Esophagus (tissue), 2 donors: ENCODE measurements at regions not wholly inside any gene's neighbourhood (a gene's known extent, or its start where the extent isn't known, plus 50 kb on each side); places are given as distances from the start of the nearest gene placed in this dataset.

Experiments used
- H3K27ac ChIP-seq, 2 donors: one replicate each; pipeline ENCODE4 v1.5.1; 2013; ENCODE audit warnings: low read depth in 2 of 2, mild to moderate bottlenecking in 2 of 2, inconsistent platforms in 1 of 2, low read length in 1 of 2, moderate library complexity in 1 of 2
- H3K27me3 ChIP-seq, 2 donors: one replicate each; pipeline ENCODE4 v1.6.1; 2013; ENCODE audit warnings: low read length in 2 of 2, control low read depth in 1 of 2, mild to moderate bottlenecking in 1 of 2; ENCODE audit not compliant: insufficient read depth in 2 of 2, control insufficient read depth in 1 of 2
- H3K36me3 ChIP-seq, 2 donors: one replicate each; pipeline ENCODE4 v1.6.1; 2013; ENCODE audit warnings: low read length in 1 of 2; ENCODE audit not compliant: control insufficient read depth in 2 of 2, insufficient read depth in 2 of 2
- H3K4me1 ChIP-seq, 2 donors: one replicate each; pipeline ENCODE4 v1.6.1; 2013; ENCODE audit warnings: low read length in 1 of 2; ENCODE audit not compliant: control insufficient read depth in 2 of 2, insufficient read depth in 2 of 2
- H3K4me3 ChIP-seq, 2 donors: one replicate each; pipeline ENCODE4 v1.5.1; 2013; ENCODE audit warnings: low read length in 2 of 2, mild to moderate bottlenecking in 2 of 2, low read depth in 1 of 2, moderate library complexity in 1 of 2
- H3K9me3 ChIP-seq, 2 donors: one replicate each; pipeline ENCODE4 v1.6.1; 2013; ENCODE audit warnings: mild to moderate bottlenecking in 2 of 2, low read depth in 1 of 2, low read length in 1 of 2, moderate library complexity in 1 of 2; ENCODE audit not compliant: control insufficient read depth in 2 of 2, insufficient read depth in 1 of 2
- WGBS, 2 donors: extraction: QIAGEN DNeasy Blood & Tissue Kit; methylation state at CpG; one replicate each; pipeline ENCODE4 v1.1.7; 2013; 5-methylcytosine and 5-hydroxymethylcytosine counted together
- donor health status: healthy with polysubstance abuse.
- donor health status: Bipolar disorder and iron deficiency.

DNA sequence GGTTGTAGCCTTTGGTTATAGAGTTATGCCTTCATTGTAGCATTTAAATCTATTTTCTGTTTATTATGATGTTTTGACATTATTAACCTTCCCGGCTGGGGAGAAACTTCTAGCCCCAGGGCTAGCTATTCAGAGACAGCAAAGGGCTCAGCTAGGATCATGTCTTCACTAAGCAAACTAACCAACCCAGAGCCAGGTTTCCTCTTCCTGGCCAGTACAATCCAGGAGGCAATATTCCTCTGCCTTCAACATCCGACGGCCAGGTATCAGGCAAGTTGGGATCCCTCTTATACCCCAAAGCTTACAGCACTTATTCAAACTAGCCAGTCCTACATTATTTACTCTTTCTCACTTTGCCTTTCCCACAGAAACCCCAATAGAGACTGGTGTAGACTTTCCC, 1060.7 kb upstream of the GHITM start:
- Histone ChIP-seq H3K9me3 (no peaks in the 10 kb centered on the region), H3K4me1 (no peaks in the 10 kb centered on the region), H3K27ac (no peak overlapping the region), H3K27me3 (no peaks in the 10 kb centered on the region), H3K36me3 (no peaks in the 10 kb centered on the region), H3K4me3 (no peak overlapping the region)
- WGBS, 2 donors, result 58 to 59% methylated on average over 3 of the region's 3 CpGs

- Histone ChIP-seq H3K27me3 (no peaks in the 10 kb centered on the region), H3K4me1 (no peaks in the 10 kb centered on the region), H3K36me3 (no peaks in the 10 kb centered on the region), H3K9me3 (no peaks in the 10 kb centered on the region), H3K27ac (no peak overlapping the region), H3K4me3 (no peak overlapping the region)
Observed at GRCh38 chr10:83083831-83084230, 1055.5 kb upstream of the GHITM start.

- Histone ChIP-seq H3K27me3 (no peaks in the 10 kb centered on the region), H3K4me3 (no peak overlapping the region), H3K36me3 (no peaks in the 10 kb centered on the region), H3K9me3 (no peaks in the 10 kb centered on the region), H3K27ac (no peak overlapping the region), H3K4me1 (no peaks in the 10 kb centered on the region)
- 73 to 78% methylated on average over 3 of the region's 3 CpGs for WGBS, 2 donors
Observed at GRCh38 chr10:83089335-83089734, 1050.0 kb upstream of the GHITM start.

DNA sequence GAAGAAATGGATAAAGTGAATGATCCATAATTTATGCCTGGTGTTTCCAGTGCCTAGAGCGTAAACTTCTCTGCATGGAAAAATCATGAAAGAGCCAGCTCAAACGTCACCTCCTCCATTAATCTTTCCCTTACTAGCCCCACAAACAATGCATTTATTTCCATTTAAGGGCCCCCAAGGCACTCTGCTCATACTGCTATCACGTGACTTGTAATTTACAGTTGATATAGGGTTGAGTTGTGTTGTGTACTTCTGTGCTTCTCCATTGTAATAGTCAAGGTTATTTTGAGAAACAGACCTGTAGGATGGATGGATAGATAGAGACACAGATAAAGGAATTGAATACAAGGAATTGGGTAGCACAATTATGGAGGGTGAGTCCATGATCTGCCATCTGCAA, 1034.7 kb upstream of the GHITM start:
- WGBS, 2 donors, result 57 to 73% methylated on average over 3 of the region's 3 CpGs
- peaks cover 0 to 3% of the 10 kb centered on the region in 2 donors for H3K9me3 ChIP-seq
- no peaks in the 10 kb centered on the region for H3K36me3 ChIP-seq

GRCh38 chr10:83108565-83109333, 1030.6 kb upstream of the GHITM start:
- no peaks in the 10 kb centered on the region for H3K36me3 ChIP-seq
- WGBS, 2 donors, result 69 to 85% methylated on average over 7 of the region's 7 CpGs
- no peaks in the 10 kb centered on the region for H3K27me3 ChIP-seq
- peaks cover 0 to 2% of the 10 kb centered on the region in 2 donors for H3K4me1 ChIP-seq
- peaks cover 0 to 3% of the 10 kb centered on the region in 2 donors for H3K9me3 ChIP-seq
- H3K4me3 ChIP-seq, result no peak overlapping the region
- H3K27ac ChIP-seq, result no peak overlapping the region

More for the DNA sequence above, 1034.7 kb upstream of the GHITM start:
- Histone ChIP-seq H3K27ac (no peak overlapping the region), H3K27me3 (no peaks in the 10 kb centered on the region), H3K4me1 (peaks cover 0 to 2% of the 10 kb centered on the region in 2 donors), H3K4me3 (no peak overlapping the region)

- 69 to 75% methylated on average over 1 of the region's 1 CpG for WGBS, 2 donors
- Histone ChIP-seq H3K27me3 (no peaks in the 10 kb centered on the region), H3K27ac (no peak overlapping the region), H3K9me3 (no peaks in the 10 kb centered on the region), H3K4me3 (no peak overlapping the region), H3K4me1 (no peaks in the 10 kb centered on the region), H3K36me3 (no peaks in the 10 kb centered on the region)
Observed at GRCh38 chr10:83119346-83119745, 1020.0 kb upstream of the GHITM start.

GRCh38 chr10:83122336-83122735, 1017.0 kb upstream of the GHITM start:
- Histone ChIP-seq H3K27me3 (no peaks in the 10 kb centered on the region), H3K27ac (no peak overlapping the region), H3K36me3 (no peaks in the 10 kb centered on the region), H3K9me3 (no peaks in the 10 kb centered on the region), H3K4me3 (no peak overlapping the region), H3K4me1 (no peaks in the 10 kb centered on the region)
- 38 to 56% methylated on average over 2 of the region's 2 CpGs for WGBS, 2 donors

DNA sequence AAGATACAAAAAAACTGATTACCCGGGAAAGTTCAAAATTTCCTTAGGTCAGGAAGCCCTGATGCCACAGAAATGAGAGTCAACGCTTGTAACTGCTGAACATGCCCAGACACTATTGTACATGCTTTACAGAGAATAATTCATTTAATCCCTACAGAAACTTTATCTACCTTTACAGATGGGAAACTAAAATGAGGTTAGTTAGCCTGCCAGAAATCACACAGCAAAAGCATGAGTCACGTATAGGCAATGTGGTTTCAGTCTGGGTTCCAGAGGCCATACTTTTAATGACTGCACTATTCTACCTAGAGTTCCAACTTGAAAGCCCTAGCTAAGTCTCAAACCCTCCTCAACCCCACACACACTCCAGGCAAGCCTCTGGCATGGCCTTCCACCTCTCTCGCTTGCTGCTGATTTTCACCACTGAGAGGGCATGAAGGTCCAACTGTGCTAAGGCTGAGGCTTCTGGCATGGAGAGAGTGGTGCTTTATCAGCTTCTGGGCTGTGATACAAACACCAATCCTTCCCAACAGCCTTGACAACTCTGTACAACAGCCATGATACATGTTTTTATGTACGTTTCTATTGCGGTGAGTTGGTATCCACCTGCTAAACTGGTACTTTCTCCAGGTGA, 1011.2 kb upstream of the GHITM start:
- Histone ChIP-seq H3K27me3 (no peaks in the 10 kb centered on the region), H3K4me1 (peaks cover 0 to 3% of the 10 kb centered on the region in 2 donors), H3K9me3 (no peaks in the 10 kb centered on the region), H3K4me3 (no peak overlapping the region), H3K36me3 (no peaks in the 10 kb centered on the region), H3K27ac (peak overlapping the region; percentile 50 to 80)
- 56 to 61% methylated on average over 6 of the region's 6 CpGs for WGBS, 2 donors

- H3K9me3 ChIP-seq, result no peaks in the 10 kb centered on the region
- H3K4me3 ChIP-seq, result no peak overlapping the region
- no peaks in the 10 kb centered on the region for H3K36me3 ChIP-seq
- WGBS, 2 donors, result 47 to 57% methylated on average over 1 of the region's 1 CpG
- H3K27me3 ChIP-seq, result no peaks in the 10 kb centered on the region
- H3K27ac ChIP-seq, result no peak overlapping the region
- no peaks in the 10 kb centered on the region for H3K4me1 ChIP-seq
Observed at GRCh38 chr10:83140811-83141210, 998.5 kb upstream of the GHITM start.

GRCh38 chr10:83142074-83142563, 997.2 kb upstream of the GHITM start:
- Histone ChIP-seq H3K4me1 (no peaks in the 10 kb centered on the region), H3K27me3 (no peaks in the 10 kb centered on the region), H3K4me3 (no peak overlapping the region), H3K27ac (no peak overlapping the region), H3K9me3 (no peaks in the 10 kb centered on the region), H3K36me3 (no peaks in the 10 kb centered on the region)
- 75 to 77% methylated on average over 3 of the region's 3 CpGs for WGBS, 2 donors
